ENCODE measurements at regions not wholly inside any gene's neighbourhood (a gene's known extent, or its start where the extent isn't known, plus 50 kb on each side); places are given as distances from the start of the nearest gene placed in this dataset.

- DNase-seq (ENCODE audit: low read depth): no peak
- H3K4me3 ChIP-seq (ENCODE audit: low read depth, low read length): no peak overlapping the region
- TF ChIP-seq CTCF (IDR thresholded peaks at IDR 0.05; ENCODE audit: low read depth, low read length, missing control alignments): no peak
These were observed 137.8 kb upstream of the USP38 start for GRCh38 chr4:143046906-143047305.

GRCh38 chr4:143054971-143055370, 129.7 kb upstream of the USP38 start:
- no peak overlapping the region for H3K4me3 ChIP-seq (ENCODE audit: low read depth, low read length)
- TF ChIP-seq CTCF (IDR thresholded peaks at IDR 0.05; ENCODE audit: low read depth, low read length, missing control alignments): no peak
- no peak for DNase-seq (ENCODE audit: low read depth)

GRCh38 chr4:143055997-143056396, 128.7 kb upstream of the USP38 start:
- DNase-seq (ENCODE audit: low read depth): no peak
- H3K4me3 ChIP-seq (ENCODE audit: low read depth, low read length): no peak overlapping the region
- no peak for TF ChIP-seq CTCF (IDR thresholded peaks at IDR 0.05; ENCODE audit: low read depth, low read length, missing control alignments)

- H3K4me3 ChIP-seq (ENCODE audit: low read depth, low read length): no peak overlapping the region
- DNase-seq (ENCODE audit: low read depth): no peak
- TF ChIP-seq CTCF (IDR thresholded peaks at IDR 0.05; ENCODE audit: low read depth, low read length, missing control alignments): no peak
These were observed 113.4 kb upstream of the USP38 start for GRCh38 chr4:143071351-143071750.

GRCh38 chr4:143076723-143077122, 108.0 kb upstream of the USP38 start:
- H3K4me3 ChIP-seq (ENCODE audit: low read depth, low read length): no peak overlapping the region
- TF ChIP-seq CTCF (IDR thresholded peaks at IDR 0.05; ENCODE audit: low read depth, low read length, missing control alignments): no peak
- no peak for DNase-seq (ENCODE audit: low read depth)

- no peak overlapping the region for H3K4me3 ChIP-seq (ENCODE audit: low read depth, low read length)
- TF ChIP-seq CTCF (IDR thresholded peaks at IDR 0.05; ENCODE audit: low read depth, low read length, missing control alignments): no peak
These were observed 102.0 kb upstream of the USP38 start for GRCh38 chr4:143082701-143083100.

GRCh38 chr4:143083756-143084472, 100.8 kb upstream of the USP38 start:
- no peak for TF ChIP-seq CTCF (IDR thresholded peaks at IDR 0.05; ENCODE audit: low read depth, low read length, missing control alignments)
- no peak overlapping the region for H3K4me3 ChIP-seq (ENCODE audit: low read depth, low read length)
- no peak for DNase-seq (ENCODE audit: low read depth)

More at GRCh38 chr4:143082701-143083100, 102.0 kb upstream of the USP38 start:
- no peak for DNase-seq (ENCODE audit: low read depth)

All from GM12864 (cell line).